Aorta (tissue), 5 donors: ENCODE measurements at regions not wholly inside any gene's neighbourhood (a gene's known extent, or its start where the extent isn't known, plus 50 kb on each side); places are given as distances from the start of the nearest gene placed in this dataset.
"Not testable (repeated sequence)": the region's sequence is repeated elsewhere in the genome, so short reads cannot be mapped to it uniquely, and the experiment has no call there.

Experiments used
- ATAC-seq: fragments of 200-7000 bp; cut with Tn5 transposase; one replicate; pipeline ENCODE4 v1.9.1; 2022; ENCODE audit warnings: moderate library complexity; ENCODE audit not compliant: low FRiP score
- DNase-seq, 2 donors: peaks; one replicate each; pipeline ENCODE4 v3.0.0-alpha.2; 2020
- H3K27ac ChIP-seq, 2 donors: one replicate each; pipeline ENCODE4 v1.5.1; 2013; ENCODE audit warnings: low read length in 2 of 2, mild to moderate bottlenecking in 2 of 2, moderate library complexity in 2 of 2, control low read depth in 1 of 2, inconsistent platforms in 1 of 2, low read depth in 1 of 2
- H3K27me3 ChIP-seq, 2 donors: one replicate each; pipeline ENCODE4 v1.6.1; 2013; ENCODE audit warnings: control low read depth in 1 of 2, low read length in 1 of 2, mild to moderate bottlenecking in 1 of 2, moderate library complexity in 1 of 2; ENCODE audit not compliant: insufficient read depth in 2 of 2, control insufficient read depth in 1 of 2
- H3K36me3 ChIP-seq, 2 donors: one replicate each; pipeline ENCODE4 v1.6.1; 2013; ENCODE audit warnings: control low read depth in 1 of 2, low read length in 1 of 2, mild to moderate bottlenecking in 1 of 2; ENCODE audit not compliant: insufficient read depth in 2 of 2, control insufficient read depth in 1 of 2
- H3K4me1 ChIP-seq, 2 donors: one replicate each; pipeline ENCODE4 v1.6.1; 2013; ENCODE audit warnings: low read length in 2 of 2, control low read depth in 1 of 2, mild to moderate bottlenecking in 1 of 2, moderate library complexity in 1 of 2; ENCODE audit not compliant: insufficient read depth in 2 of 2, control insufficient read depth in 1 of 2
- H3K4me3 ChIP-seq, 2 donors: one replicate each; pipeline ENCODE4 v1.5.1; 2013; ENCODE audit warnings: low read length in 2 of 2, control low read depth in 1 of 2, mild to moderate bottlenecking in 1 of 2
- H3K9me3 ChIP-seq: one replicate; pipeline ENCODE4 v1.6.1; 2013; ENCODE audit warnings: mild to moderate bottlenecking, low read length; ENCODE audit not compliant: control insufficient read depth
- WGBS, 2 donors: extraction: QIAGEN DNeasy Blood & Tissue Kit; methylation state at CpG; one replicate each; pipeline ENCODE4 v1.1.7; 2013; 5-methylcytosine and 5-hydroxymethylcytosine counted together
- intact Hi-C, 2 donors: fragments of 100-400 bp; cut with DNase I; formaldehyde crosslinking; loops; one replicate each; pipeline versions ENCODE4 v1.14.2 to v1.15.0; 2022
- donor health status: healthy with polysubstance abuse.
- donor health status: Bipolar disorder and iron deficiency.
- donor health status: DM: no; HTN: no; CAD: no.
- donor health status: DM: no; HTN: no; CAD: no.
- donor health status: DM: yes; HTN: yes; CAD: no.

DNA sequence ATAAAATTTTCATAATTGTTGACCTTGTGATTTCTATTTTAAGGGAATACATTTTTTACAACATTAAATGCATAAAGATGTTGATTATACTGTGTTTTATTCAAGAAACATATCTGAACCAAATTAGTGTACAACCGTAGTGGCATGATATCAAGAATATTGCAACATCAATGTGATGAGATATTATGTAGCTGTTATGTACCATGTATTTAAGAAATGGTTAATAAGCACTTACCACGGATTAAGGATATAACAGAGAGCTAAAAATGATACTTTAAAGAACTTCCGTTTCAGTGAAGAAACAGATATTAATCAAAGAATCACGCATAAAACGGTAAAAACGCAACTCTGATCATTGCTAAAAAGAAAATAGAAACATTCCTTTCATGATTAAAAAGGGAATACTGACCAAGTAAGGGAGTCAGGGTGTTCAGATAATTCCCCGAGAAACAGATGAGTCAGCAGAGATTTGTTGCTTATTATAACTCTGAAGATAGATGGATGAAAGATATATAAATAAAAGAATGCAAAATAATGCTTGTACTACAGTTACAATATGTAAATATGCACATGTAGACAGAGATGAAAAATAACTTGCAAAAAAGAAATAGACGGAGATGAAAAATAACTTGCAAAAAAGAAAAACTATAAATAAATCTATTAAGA lies 281.9 kb upstream of the MAF start:
- Histone ChIP-seq H3K27ac (no peak overlapping the region), H3K36me3 (no peaks in the 10 kb centered on the region), H3K9me3 (no peaks in the 10 kb centered on the region), H3K4me1 (no peaks in the 10 kb centered on the region), H3K27me3 (no peaks in the 10 kb centered on the region), H3K4me3 (no peak overlapping the region)
- intact Hi-C loops, result no loop called here
- no peak for ATAC-seq
- 41 to 44% methylated on average over 8 of the region's 8 CpGs for WGBS, 2 donors
- DNase-seq, result no peak

DNA sequence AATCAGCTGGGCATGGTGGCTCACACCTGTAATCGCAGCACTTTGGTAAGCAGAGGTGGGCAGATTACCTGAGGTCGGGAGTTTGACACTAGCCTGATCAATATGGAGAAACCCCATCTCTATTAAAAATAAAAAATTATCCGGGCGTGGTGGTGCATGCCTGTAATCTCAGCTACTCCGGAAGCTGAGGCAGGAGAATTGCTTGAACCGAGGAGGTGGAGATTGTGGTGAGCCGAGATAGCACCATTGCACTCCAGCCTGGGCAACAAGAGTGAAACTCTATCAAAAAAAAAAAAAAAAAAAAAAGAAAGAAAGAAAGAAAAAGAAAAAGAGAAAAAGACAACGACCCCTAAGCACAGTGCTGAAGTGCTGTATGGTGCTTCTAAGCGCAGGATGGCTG lies 280.6 kb upstream of the MAF start:
- not testable (repeated sequence) for H3K9me3 ChIP-seq, H3K4me1 ChIP-seq

DNA sequence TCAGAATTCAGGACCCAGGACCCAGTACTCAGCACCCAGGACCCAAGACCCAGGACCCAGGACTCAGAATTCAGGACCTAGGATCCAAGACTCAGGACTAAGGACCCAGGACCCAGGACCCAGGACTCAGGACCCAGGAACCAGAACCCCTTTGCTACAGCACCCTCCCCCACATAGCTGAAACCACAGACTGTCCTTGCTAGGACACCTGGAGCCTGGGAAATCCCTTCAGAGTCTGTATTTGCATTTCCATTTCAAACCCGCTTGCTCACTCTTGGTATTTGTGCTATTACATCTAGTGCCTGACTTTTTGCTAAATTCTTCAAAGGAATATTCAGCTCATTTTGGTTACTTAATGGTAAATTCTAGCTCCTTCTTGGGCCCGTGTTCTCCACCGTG lies 275.8 kb upstream of the MAF start:
- H3K4me3 ChIP-seq, result no peak overlapping the region
- H3K4me1 ChIP-seq, result no peaks in the 10 kb centered on the region
- H3K27me3 ChIP-seq, result no peaks in the 10 kb centered on the region
- no peaks in the 10 kb centered on the region for H3K9me3 ChIP-seq
- 95 to 98% methylated on average over 3 of the region's 3 CpGs for WGBS, 2 donors
- H3K27ac ChIP-seq, result no peak overlapping the region
- intact Hi-C loops, result no loop called here
- no peaks in the 10 kb centered on the region for H3K36me3 ChIP-seq
- DNase-seq, result no peak
- no peak for ATAC-seq

More for the DNA sequence above, 280.6 kb upstream of the MAF start:
- DNase-seq, intact Hi-C loops, H3K27me3 ChIP-seq, ATAC-seq, H3K4me3 ChIP-seq, H3K27ac ChIP-seq, H3K36me3 ChIP-seq: not testable (repeated sequence)
- WGBS, 2 donors, result 93% methylated on average over 9 of the region's 9 CpGs

DNA sequence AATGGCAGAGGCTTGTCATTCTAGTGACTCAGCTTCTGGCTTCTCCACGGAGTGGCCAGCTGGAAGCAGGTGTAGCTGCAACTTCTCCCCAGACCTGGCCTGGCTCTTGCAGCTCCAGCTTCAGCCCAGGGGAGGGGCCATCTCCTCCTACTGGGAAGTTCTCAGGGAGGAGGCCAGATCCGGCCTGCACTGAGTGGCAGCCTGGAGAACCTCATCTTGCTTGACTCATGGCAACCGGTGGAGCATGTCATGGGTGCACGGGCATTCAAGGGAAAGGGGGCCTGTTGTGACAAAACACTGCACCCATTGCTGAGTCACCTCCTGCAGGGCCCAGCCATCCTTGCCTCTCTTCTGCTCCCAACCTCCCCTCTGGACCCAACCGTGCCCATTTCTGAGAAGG lies 273.9 kb upstream of the MAF start:
- no peaks in the 10 kb centered on the region for H3K4me1 ChIP-seq
- no peaks in the 10 kb centered on the region for H3K27me3 ChIP-seq
- H3K27ac ChIP-seq, result no peak overlapping the region
- intact Hi-C loops, result no loop called here
- ATAC-seq, result no peak
- H3K36me3 ChIP-seq, result no peaks in the 10 kb centered on the region
- WGBS, 2 donors, result 79% methylated on average over 5 of the region's 5 CpGs
- no peaks in the 10 kb centered on the region for H3K9me3 ChIP-seq
- DNase-seq, result no peak
- H3K4me3 ChIP-seq, result no peak overlapping the region

DNA sequence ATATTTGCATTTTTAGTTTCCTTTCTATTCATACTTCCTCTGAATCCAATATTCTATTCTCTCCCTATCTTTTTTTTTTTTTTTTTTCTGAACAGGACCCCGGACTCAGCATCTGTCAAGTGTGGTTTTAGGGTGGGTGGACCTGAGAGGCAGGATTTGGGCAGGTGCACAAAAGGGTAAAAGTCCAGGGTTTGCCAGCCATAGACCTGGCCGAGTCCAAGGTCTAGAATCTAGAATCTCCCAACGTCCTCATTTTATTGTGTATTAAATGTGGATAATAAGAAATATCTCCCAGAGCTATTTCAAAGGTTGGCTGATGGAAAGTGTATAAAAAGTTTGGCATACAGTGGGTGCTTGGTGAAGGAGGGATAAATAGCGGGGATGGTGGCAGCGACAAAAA lies 273.3 kb upstream of the MAF start:
- no peak for DNase-seq
- Histone ChIP-seq H3K9me3 (no peaks in the 10 kb centered on the region), H3K36me3 (no peaks in the 10 kb centered on the region), H3K27me3 (no peaks in the 10 kb centered on the region), H3K4me1 (no peaks in the 10 kb centered on the region), H3K4me3 (no peak overlapping the region), H3K27ac (no peak overlapping the region)
- no peak for ATAC-seq
- intact Hi-C loops, result no loop called here
- 91 to 92% methylated on average over 5 of the region's 5 CpGs for WGBS, 2 donors

DNA sequence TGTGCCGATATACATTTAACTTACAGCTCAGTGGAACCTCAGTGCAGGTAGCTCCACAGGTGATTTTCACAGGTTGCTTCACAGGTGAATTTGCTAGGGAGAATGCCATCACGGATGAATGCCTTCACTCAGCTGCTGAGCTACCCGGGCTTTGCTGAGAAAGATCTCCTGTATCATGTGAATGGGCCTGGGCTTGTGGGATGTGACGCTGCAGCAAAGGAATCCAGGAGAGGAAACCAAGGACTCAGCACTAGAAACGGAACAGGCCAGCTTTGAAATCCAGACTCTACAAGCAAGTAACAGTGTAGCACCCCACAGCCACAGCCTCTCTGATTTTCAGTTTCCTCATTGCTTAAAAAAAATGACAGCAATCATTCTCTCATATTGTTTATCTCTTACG lies 271.4 kb upstream of the MAF start:
- H3K27me3 ChIP-seq, result no peaks in the 10 kb centered on the region
- DNase-seq, result no peak
- intact Hi-C loops, result no loop called here
- no peaks in the 10 kb centered on the region for H3K4me1 ChIP-seq
- no peaks in the 10 kb centered on the region for H3K9me3 ChIP-seq
- no peak overlapping the region for H3K4me3 ChIP-seq
- no peaks in the 10 kb centered on the region for H3K36me3 ChIP-seq
- no peak overlapping the region for H3K27ac ChIP-seq
- no peak for ATAC-seq
- WGBS, 2 donors, result 84% methylated on average over 6 of the region's 6 CpGs

DNA sequence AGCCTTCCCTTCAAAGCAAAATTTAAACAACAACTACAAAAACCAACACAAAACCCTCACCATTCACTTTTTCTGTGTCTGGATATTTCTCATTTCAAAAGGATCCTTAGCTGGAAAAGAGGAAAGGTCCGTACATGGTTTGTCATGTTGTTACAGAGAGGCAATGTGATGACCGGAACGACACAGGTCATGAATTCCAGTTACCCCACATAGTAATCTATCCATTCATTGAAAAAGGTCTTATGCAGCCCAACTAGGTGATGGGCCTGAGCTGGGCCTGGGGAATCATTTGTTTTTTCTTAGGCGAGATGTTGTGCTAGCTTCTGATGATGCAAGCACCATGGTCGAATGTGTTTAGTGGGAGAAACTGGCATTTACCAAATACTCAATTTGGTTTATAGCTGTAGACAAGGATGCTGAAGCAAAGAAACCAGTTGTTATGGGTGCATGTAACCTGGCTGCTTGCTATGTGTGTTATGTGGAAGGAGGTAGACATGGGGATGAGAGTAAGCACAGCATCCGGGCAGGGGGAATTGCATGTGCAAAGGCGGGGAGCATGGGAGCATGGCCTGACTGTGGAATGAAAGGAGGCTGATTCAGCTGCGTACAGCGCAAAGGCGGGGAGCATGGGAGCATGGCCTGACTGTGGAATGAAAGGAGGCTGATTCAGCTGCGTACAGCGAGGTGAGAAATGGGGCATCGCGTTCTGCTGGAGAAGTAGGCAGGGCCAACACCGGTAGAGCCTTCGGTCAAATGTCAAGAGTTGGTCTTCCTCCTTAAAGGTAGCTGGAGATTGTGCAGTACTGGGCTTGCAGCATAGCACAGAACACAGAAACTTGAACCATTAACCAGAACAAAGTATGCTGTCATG lies 269.7 kb upstream of the MAF start:
- no peak for DNase-seq
- intact Hi-C loops, result no loop called here
- 97 to 98% methylated on average over 16 of the region's 16 CpGs for WGBS, 2 donors
- Histone ChIP-seq H3K36me3 (no peaks in the 10 kb centered on the region), H3K27ac (no peak overlapping the region), H3K9me3 (no peaks in the 10 kb centered on the region), H3K27me3 (no peaks in the 10 kb centered on the region), H3K4me3 (no peak overlapping the region), H3K4me1 (no peaks in the 10 kb centered on the region)
- no peak for ATAC-seq

DNA sequence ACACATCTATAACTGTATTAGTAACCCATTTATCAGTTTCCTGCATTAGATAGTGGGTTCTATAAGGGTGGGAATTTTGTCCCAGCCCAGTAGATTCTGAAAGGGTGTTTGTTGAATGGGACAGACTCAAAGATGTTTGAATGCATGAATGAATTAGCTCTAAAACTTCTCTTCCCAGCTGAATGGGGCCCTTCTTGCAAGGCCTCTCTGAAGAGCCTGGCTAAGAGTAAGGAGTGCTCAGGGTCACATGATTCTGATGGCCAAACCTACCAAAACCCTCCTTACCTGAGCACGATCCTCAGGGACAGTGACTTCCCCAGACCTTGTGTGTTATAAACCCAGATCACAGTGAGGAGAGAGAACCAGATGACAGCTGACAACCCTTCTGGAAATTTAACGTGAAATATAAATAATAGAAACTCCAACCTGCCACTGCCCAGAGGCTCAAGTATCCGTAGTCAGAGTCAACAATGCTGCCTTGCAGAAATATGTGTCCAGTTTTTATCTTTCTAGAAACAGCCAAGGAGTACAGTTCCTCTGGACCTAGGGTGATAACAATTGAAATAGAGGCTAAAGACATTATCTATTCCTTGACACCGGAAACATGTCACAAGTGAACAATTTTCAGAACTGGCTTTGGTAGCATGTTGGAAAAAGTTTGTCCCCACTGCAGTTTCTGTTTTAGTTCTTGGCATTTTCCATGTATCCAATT lies 268.9 kb upstream of the MAF start:
- 80 to 81% methylated on average over 4 of the region's 4 CpGs for WGBS, 2 donors
- no peak for ATAC-seq
- no peaks in the 10 kb centered on the region for H3K36me3 ChIP-seq
- intact Hi-C loops, result loop anchor here in 1 of 2 donors (10.0 kb wide), 1 partner anchor 85 kb away; no protein-coding TSS in a partner anchor
- no peaks in the 10 kb centered on the region for H3K9me3 ChIP-seq
- no peak overlapping the region for H3K4me3 ChIP-seq
- no peak for DNase-seq
- H3K27me3 ChIP-seq, result no peaks in the 10 kb centered on the region
- no peak overlapping the region for H3K27ac ChIP-seq
- no peaks in the 10 kb centered on the region for H3K4me1 ChIP-seq
